A549 (cell line): ENCODE measurements at regions not wholly inside any gene's neighbourhood (a gene's known extent, or its start where the extent isn't known, plus 50 kb on each side); places are given as distances from the start of the nearest gene placed in this dataset.

Source experiments
- ATAC-seq, 2 experiments: fragments of 200-7000 bp in 1 of 2; fragments of >200 bp in 1 of 2; cut with Nextera tagmentation in 1 of 2; cut with Tn5 transposase in 1 of 2; 3 replicates each; pipeline versions ENCODE4 v1.8.0 to v1.9.1; 2018 to 2020; ENCODE audit warnings: mild to moderate bottlenecking in 1 of 2, moderate library complexity in 1 of 2
- CTCF ChIA-PET: fragments of 300-600 bp; sonication (Branson Sonifier 250); formaldehyde crosslinking; extraction: SDS; loops from one replicate; lab custom pipeline; 2021; ENCODE audit warnings: antibody characterized with exemption, inconsistent platforms; lab: Yijun Ruan, JAX
- POLR2A ChIA-PET: fragments of 350-600 bp; formaldehyde crosslinking; extraction: SDS; loops from one replicate; lab custom pipeline; 2021; ENCODE audit warnings: antibody characterized with exemption, inconsistent platforms; lab: Yijun Ruan, JAX
- DNase-seq, 2 experiments: peaks; one replicate each; pipeline versions ENCODE4 v3.0.0 to v3.0.0-alpha.2; 2011 to 2016; ENCODE audit warnings: low read depth in 1 of 2, low spot score in 1 of 2
- FAIRE-seq: peaks from 2 replicates; lab custom pipeline; 2011; peaks lifted over from hg19 to GRCh38; lab: Jason Lieb, UNC
- H3K27ac ChIP-seq, 2 experiments: fragments of >200 bp; sonication (Bioruptor Twin); formaldehyde crosslinking; 3 replicates each; pipeline ENCODE4 v1.5.1; 2016 to 2017
- H3K4me1 ChIP-seq: fragments of >200 bp; sonication (Bioruptor Twin); formaldehyde crosslinking; 3 replicates; pipeline ENCODE4 v1.6.1; 2016
- H3K4me2 ChIP-seq: fragments of >200 bp; sonication (Bioruptor Twin); formaldehyde crosslinking; 3 replicates; pipeline ENCODE4 v1.6.1; 2016
- H3K4me3 ChIP-seq: fragments of >200 bp; sonication (Bioruptor Twin); formaldehyde crosslinking; 3 replicates; pipeline ENCODE4 v1.5.1; 2016
- H3K9me3 ChIP-seq: fragments of >200 bp; sonication (Bioruptor Twin); formaldehyde crosslinking; 3 replicates; pipeline ENCODE4 v1.6.1; 2016
- BHLHE40 ChIP-seq: IDR thresholded peaks from 2 replicates; pipeline ENCODE4 v1.6.1; 2012; ENCODE audit warnings: low read depth, low read length, inconsistent platforms
- CHD2 ChIP-seq: fragments of 150-350 bp; IDR thresholded peaks from 2 replicates; pipeline ENCODE4 v1.6.1; 2014; ENCODE audit warnings: low read length; ENCODE audit not compliant: partially characterized antibody
- EHF ChIP-seq: fragments of 250-450 bp; sonication (Bioruptor Pico); IDR thresholded peaks from 2 replicates; pipeline ENCODE4 v1.5.0; 2020; ENCODE audit warnings: mild to moderate bottlenecking
- EHMT2 ChIP-seq: fragments of 200-600 bp; sonication (generic); IDR thresholded peaks from 2 replicates; pipeline ENCODE4 v1.6.1; 2016; ENCODE audit warnings: antibody characterized with exemption, low read depth, mild to moderate bottlenecking, moderate library complexity
- EP300 ChIP-seq, 2 experiments: fragments of >200 bp; sonication (Bioruptor Twin); formaldehyde crosslinking; IDR thresholded peaks; 2 replicates in 1 of 2; 3 replicates in 1 of 2; pipeline ENCODE4 v1.6.1; 2016 to 2017
- ESRRA ChIP-seq: fragments of 150-350 bp; IDR thresholded peaks from 2 replicates; pipeline ENCODE4 v1.6.1; 2014; ENCODE audit warnings: mild to moderate bottlenecking, low read length, borderline replicate concordance
- FOXS1 ChIP-seq: fragments of 250-450 bp; sonication (Bioruptor Pico); IDR thresholded peaks from 2 replicates; pipeline ENCODE4 v1.5.0; 2020; ENCODE audit warnings: mild to moderate bottlenecking, moderate library complexity
- GATA3 ChIP-seq: IDR thresholded peaks from 2 replicates; pipeline ENCODE4 v1.6.1; 2012; ENCODE audit warnings: borderline replicate concordance
- HEYL ChIP-seq: fragments of 250-450 bp; sonication (Bioruptor Pico); IDR thresholded peaks from 2 replicates; pipeline ENCODE4 v1.8.0; 2021; ENCODE audit warnings: mild to moderate bottlenecking, moderate library complexity
- HOXA7 ChIP-seq: fragments of 250-450 bp; sonication (Bioruptor Pico); IDR thresholded peaks from 2 replicates; pipeline ENCODE4 v1.5.0; 2020; ENCODE audit warnings: mild to moderate bottlenecking, moderate library complexity
- HOXB5 ChIP-seq: fragments of 250-450 bp; sonication (Bioruptor Pico); IDR thresholded peaks from 2 replicates; pipeline ENCODE4 v1.5.0; 2020; ENCODE audit warnings: mild to moderate bottlenecking, moderate library complexity
- JUNB ChIP-seq: fragments of >200 bp; sonication (Bioruptor Twin); formaldehyde crosslinking; IDR thresholded peaks from 2 replicates; pipeline ENCODE4 v1.6.1; 2016
- KDM1A ChIP-seq: fragments of 200-600 bp; sonication (generic); IDR thresholded peaks from 2 replicates; pipeline ENCODE4 v1.6.1; 2016; ENCODE audit warnings: low read depth, mild to moderate bottlenecking
- KDM5A ChIP-seq: fragments of 200-600 bp; sonication (generic); IDR thresholded peaks from 2 replicates; pipeline ENCODE4 v1.6.1; 2016; ENCODE audit warnings: antibody characterized with exemption, mild to moderate bottlenecking
- MAFK ChIP-seq: fragments of 450-650 bp; IDR thresholded peaks from 2 replicates; pipeline ENCODE4 v1.6.1; 2014; ENCODE audit not compliant: partially characterized antibody
- MAZ ChIP-seq: fragments of 150-350 bp; IDR thresholded peaks from 2 replicates; pipeline ENCODE4 v1.6.1; 2014; ENCODE audit warnings: antibody characterized with exemption, low read depth, low read length, borderline replicate concordance
- NFE2L2 ChIP-seq: fragments of 150-350 bp; conservative IDR thresholded peaks from 2 replicates; pipeline ENCODE4 v1.6.1; 2014; ENCODE audit warnings: low read length
- NR3C1 ChIP-seq: fragments of >200 bp; sonication (Bioruptor Twin); formaldehyde crosslinking; IDR thresholded peaks from 3 replicates; pipeline ENCODE4 v1.6.1; 2017
- POLR2AphosphoS2 ChIP-seq: conservative IDR thresholded peaks from 2 replicates; pipeline ENCODE4 v1.6.1; 2012; ENCODE audit warnings: low read length, improper control_type of control experiment, inconsistent platforms
- RARB ChIP-seq: fragments of 250-450 bp; sonication (Bioruptor Pico); IDR thresholded peaks from 2 replicates; pipeline ENCODE4 v1.8.0; 2021; ENCODE audit warnings: mild to moderate bottlenecking, moderate library complexity
- RCOR1 ChIP-seq: fragments of 150-350 bp; IDR thresholded peaks from 2 replicates; pipeline ENCODE4 v1.6.1; 2014; ENCODE audit warnings: antibody characterized with exemption, low read length, low read depth
- RFX5 ChIP-seq: fragments of 450-650 bp; IDR thresholded peaks from 2 replicates; pipeline ENCODE4 v1.7.1; 2014; ENCODE audit warnings: antibody characterized with exemption, mild to moderate bottlenecking, moderate library complexity
- TP53 ChIP-seq: fragments of 250-450 bp; sonication (Bioruptor Pico); IDR thresholded peaks from 2 replicates; pipeline ENCODE4 v1.5.0; 2021; ENCODE audit warnings: mild to moderate bottlenecking, moderate library complexity
- ZC3H11A ChIP-seq: fragments of 450-650 bp; IDR thresholded peaks from 2 replicates; pipeline ENCODE4 v1.6.1; 2014; ENCODE audit warnings: antibody characterized with exemption, mild to moderate bottlenecking
- ZFP36 ChIP-seq: fragments of 450-650 bp; IDR thresholded peaks from 2 replicates; pipeline ENCODE4 v1.6.1; 2014; ENCODE audit warnings: borderline replicate concordance; ENCODE audit not compliant: partially characterized antibody
- ZNF302 ChIP-seq: fragments of 250-450 bp; sonication (Bioruptor Pico); IDR thresholded peaks from 2 replicates; pipeline ENCODE4 v1.9.0; 2021; ENCODE audit warnings: inconsistent platforms, mild to moderate bottlenecking, moderate library complexity
- whole genome bisulfite sequencing: methylation state at CpG from one replicate; pipeline ENCODE4 v1.1.6; 2017; ENCODE audit errors: missing lambda C conversion rate; 5-methylcytosine and 5-hydroxymethylcytosine counted together
- TF ChIP-seq, protein P1 (sequence below): IDR thresholded peaks from 2 replicates; pipeline ENCODE4 v1.6.1; 2012; ENCODE audit warnings: low read depth, borderline replicate concordance
- TF ChIP-seq, protein P2 (sequence below): IDR thresholded peaks from 2 replicates; pipeline ENCODE4 v1.6.1; 2012
- TF ChIP-seq, protein P3 (sequence below): fragments of 250-450 bp; sonication (Bioruptor Pico); IDR thresholded peaks from 2 replicates; pipeline ENCODE4 v1.5.0; 2020; ENCODE audit warnings: low read depth, mild to moderate bottlenecking, moderate library complexity
- TF ChIP-seq, protein P4 (sequence below): fragments of >200 bp; sonication (Bioruptor Twin); formaldehyde crosslinking; IDR thresholded peaks from 2 replicates; pipeline ENCODE4 v1.6.1; 2016
- TF ChIP-seq, protein P5 (sequence below): fragments of 150-350 bp; IDR thresholded peaks from 2 replicates; pipeline ENCODE4 v1.6.1; 2014; ENCODE audit warnings: low read depth, mild to moderate bottlenecking, low read length
- TF ChIP-seq, protein P6 (sequence below): fragments of 450-650 bp; IDR thresholded peaks from 2 replicates; pipeline ENCODE4 v1.6.1; 2014; ENCODE audit warnings: antibody characterized with exemption

DNA sequence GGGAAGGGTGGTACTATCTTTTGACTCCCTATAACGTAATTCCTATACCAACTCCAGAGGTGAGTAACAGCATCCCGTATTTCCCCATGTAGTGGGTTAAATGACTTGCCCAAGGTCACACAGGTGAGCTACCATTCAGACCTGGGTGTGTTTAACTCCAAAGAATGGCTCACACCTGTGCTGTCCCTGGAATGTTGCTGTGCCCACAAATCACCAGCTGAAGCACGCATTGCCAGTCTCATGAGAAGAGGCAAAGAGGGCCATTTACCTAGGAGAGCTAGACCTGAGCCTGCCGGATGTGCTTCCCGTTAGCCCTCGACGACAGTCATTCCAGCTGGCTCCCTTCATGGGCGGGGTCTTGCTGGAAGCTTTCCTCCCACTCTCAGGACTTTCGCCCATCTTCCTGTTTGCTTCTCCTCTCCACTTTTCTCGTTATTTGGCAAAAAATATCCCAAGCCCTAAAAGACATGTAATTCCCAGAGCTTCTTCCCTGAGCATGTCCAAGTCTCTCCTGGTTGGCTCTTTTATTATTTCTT is 106.6 kb upstream of the VASH1 start:
- ATAC-seq, result peak in 1 of 2 experiments; percentile 24; a peak in 1 of 6 replicates
- TF ChIP-seq HOXA7 (CRISPR knock-in tag) (no peak), CHD2 (no peak), POLR2AphosphoS2 (no peak), HEYL (CRISPR knock-in tag) (no peak), GATA3 (no peak), NR3C1 (no peak), ZC3H11A (no peak), FOXS1 (CRISPR knock-in tag) (no peak), TP53 (CRISPR knock-in tag) (no peak), RCOR1 (no peak), BHLHE40 (no peak), EHF (CRISPR knock-in tag) (no peak), EHMT2 (no peak), HOXB5 (CRISPR knock-in tag) (no peak), RFX5 (no peak)
- TF ChIP-seq, protein P1, sequence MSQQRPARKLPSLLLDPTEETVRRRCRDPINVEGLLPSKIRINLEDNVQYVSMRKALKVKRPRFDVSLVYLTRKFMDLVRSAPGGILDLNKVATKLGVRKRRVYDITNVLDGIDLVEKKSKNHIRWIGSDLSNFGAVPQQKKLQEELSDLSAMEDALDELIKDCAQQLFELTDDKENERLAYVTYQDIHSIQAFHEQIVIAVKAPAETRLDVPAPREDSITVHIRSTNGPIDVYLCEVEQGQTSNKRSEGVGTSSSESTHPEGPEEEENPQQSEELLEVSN, result no peak
- TF ChIP-seq, protein P2, sequence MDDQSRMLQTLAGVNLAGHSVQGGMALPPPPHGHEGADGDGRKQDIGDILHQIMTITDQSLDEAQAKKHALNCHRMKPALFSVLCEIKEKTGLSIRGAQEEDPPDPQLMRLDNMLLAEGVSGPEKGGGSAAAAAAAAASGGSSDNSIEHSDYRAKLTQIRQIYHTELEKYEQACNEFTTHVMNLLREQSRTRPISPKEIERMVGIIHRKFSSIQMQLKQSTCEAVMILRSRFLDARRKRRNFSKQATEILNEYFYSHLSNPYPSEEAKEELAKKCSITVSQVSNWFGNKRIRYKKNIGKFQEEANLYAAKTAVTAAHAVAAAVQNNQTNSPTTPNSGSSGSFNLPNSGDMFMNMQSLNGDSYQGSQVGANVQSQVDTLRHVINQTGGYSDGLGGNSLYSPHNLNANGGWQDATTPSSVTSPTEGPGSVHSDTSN, result no peak
- no peaks in the 10 kb centered on the region for H3K4me1 ChIP-seq
- FAIRE-seq, result no peak
- no peak overlapping the region for H3K4me2 ChIP-seq
- no peak overlapping the region for H3K4me3 ChIP-seq
- H3K27ac ChIP-seq, result no peak overlapping the region
- H3K9me3 ChIP-seq, result peaks cover 29% of the 10 kb centered on the region
- ChIA-PET CTCF (interaction anchor here (0.6 to 1.6 kb wide), 3 partner anchors 10 to 563 kb away, joined by 3 to 10 read pairs (median 3); no protein-coding TSS in a partner anchor), POLR2A (no interaction called here)
- DNase-seq, result no peak
- 16% methylated on average over 10 of the region's 10 CpGs for WGBS

DNA sequence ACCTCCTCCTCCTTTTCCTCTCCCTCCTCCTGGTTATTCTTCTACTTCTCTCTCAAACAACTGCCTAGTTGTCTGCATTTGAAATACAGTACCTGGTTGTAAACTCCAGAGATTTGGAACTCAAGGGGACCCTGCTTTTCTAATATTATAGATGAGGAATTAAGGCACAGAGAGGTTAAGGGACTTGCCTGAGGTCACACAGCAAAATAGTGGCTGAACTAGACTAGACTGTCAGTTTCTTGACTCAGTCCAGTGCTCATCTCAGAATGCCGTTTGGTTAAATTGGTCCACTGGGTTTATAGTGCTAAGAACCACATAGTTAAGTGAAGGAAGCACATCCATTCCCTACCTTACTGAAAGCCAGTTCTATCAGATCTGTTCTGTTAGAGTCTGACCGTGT is 105.9 kb upstream of the VASH1 start:
- no peaks in the 10 kb centered on the region for H3K4me1 ChIP-seq
- no peak overlapping the region for H3K4me2 ChIP-seq
- H3K4me3 ChIP-seq, result no peak overlapping the region
- 2% methylated on average over 2 of the region's 2 CpGs for WGBS
- ChIA-PET CTCF (interaction anchor here (1.9 kb wide), 1 partner anchor 10 kb away, joined by 6 read pairs; no protein-coding TSS in a partner anchor), POLR2A (no interaction called here)
- TF ChIP-seq MAZ, result no peak
- no peak for TF ChIP-seq TP53 (CRISPR knock-in tag)
- TF ChIP-seq ZFP36, result peak; percentile 50
- DNase-seq, result no peak
- ATAC-seq, result no peak
- H3K9me3 ChIP-seq, result peaks cover 29% of the 10 kb centered on the region
- no peak for FAIRE-seq
- no peak overlapping the region for H3K27ac ChIP-seq

DNA sequence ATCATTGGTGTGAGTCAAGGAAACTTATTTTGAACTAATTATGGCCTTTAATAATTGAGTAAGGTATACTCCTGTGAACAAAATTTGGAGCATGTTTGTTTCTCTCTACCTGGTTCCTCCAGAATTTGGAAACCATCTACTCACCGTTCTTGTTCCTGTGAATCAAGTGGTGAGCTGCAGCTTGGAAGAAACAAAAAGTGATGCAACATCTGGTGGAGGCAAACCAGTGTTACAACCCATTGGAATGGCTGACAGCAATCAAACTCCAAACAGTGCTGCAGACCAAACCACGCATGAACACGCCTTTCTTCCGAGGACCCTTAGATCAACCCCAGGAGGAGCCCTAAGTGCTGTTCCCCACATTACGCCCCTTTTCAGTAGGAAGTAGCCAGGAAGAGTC is 104.7 kb upstream of the VASH1 start:
- TF ChIP-seq KDM1A (no peak), POLR2AphosphoS2 (no peak), NFE2L2 (no peak), EP300 (IDR thresholded peaks at IDR 0.05) (no peak), KDM5A (no peak), JUNB (no peak), ZC3H11A (no peak), RFX5 (no peak), ZFP36 (no peak), ZNF302 (CRISPR knock-in tag) (no peak), HEYL (CRISPR knock-in tag) (no peak), BHLHE40 (no peak), ESRRA (no peak), MAFK (no peak), RARB (CRISPR knock-in tag) (no peak)
- TF ChIP-seq, protein P3, sequence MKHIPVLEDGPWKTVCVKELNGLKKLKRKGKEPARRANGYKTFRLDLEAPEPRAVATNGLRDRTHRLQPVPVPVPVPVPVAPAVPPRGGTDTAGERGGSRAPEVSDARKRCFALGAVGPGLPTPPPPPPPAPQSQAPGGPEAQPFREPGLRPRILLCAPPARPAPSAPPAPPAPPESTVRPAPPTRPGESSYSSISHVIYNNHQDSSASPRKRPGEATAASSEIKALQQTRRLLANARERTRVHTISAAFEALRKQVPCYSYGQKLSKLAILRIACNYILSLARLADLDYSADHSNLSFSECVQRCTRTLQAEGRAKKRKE, result no peak
- TF ChIP-seq, protein P4, sequence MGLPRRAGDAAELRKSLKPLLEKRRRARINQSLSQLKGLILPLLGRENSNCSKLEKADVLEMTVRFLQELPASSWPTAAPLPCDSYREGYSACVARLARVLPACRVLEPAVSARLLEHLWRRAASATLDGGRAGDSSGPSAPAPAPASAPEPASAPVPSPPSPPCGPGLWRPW, result no peak
- TF ChIP-seq, protein P5, sequence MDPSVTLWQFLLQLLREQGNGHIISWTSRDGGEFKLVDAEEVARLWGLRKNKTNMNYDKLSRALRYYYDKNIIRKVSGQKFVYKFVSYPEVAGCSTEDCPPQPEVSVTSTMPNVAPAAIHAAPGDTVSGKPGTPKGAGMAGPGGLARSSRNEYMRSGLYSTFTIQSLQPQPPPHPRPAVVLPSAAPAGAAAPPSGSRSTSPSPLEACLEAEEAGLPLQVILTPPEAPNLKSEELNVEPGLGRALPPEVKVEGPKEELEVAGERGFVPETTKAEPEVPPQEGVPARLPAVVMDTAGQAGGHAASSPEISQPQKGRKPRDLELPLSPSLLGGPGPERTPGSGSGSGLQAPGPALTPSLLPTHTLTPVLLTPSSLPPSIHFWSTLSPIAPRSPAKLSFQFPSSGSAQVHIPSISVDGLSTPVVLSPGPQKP, result no peak
- TF ChIP-seq, protein P6, sequence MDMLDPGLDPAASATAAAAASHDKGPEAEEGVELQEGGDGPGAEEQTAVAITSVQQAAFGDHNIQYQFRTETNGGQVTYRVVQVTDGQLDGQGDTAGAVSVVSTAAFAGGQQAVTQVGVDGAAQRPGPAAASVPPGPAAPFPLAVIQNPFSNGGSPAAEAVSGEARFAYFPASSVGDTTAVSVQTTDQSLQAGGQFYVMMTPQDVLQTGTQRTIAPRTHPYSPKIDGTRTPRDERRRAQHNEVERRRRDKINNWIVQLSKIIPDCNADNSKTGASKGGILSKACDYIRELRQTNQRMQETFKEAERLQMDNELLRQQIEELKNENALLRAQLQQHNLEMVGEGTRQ, result no peak
- ATAC-seq, result no peak
- POLR2A ChIA-PET, result no interaction called here

More for the DNA sequence above, 104.7 kb upstream of the VASH1 start:
- H3K4me3 ChIP-seq, result no peak overlapping the region
- H3K4me2 ChIP-seq, result no peak overlapping the region
- 21% methylated on average over 5 of the region's 5 CpGs for WGBS
- no peaks in the 10 kb centered on the region for H3K4me1 ChIP-seq
- no peak overlapping the region for H3K27ac ChIP-seq
- FAIRE-seq (no peak), DNase-seq (no peak)
- CTCF ChIA-PET, result interaction anchor here (1.4 to 1.9 kb wide), 2 partner anchors 9 to 11 kb away, joined by 4 to 6 read pairs; no protein-coding TSS in a partner anchor
- H3K9me3 ChIP-seq, result peaks cover 29% of the 10 kb centered on the region
